Activated CD4-positive, alpha-beta T cell treated with anti-CD3 and anti-CD28 coated beads for 48 hours (primary cell): ENCODE measurements at regions not wholly inside any gene's neighbourhood (a gene's known extent, or its start where the extent isn't known, plus 50 kb on each side); places are given as distances from the start of the nearest gene placed in this dataset.

Experiments
- DNase-seq: peaks from one replicate; pipeline ENCODE4 v3.0.0-alpha.2; 2020

DNA sequence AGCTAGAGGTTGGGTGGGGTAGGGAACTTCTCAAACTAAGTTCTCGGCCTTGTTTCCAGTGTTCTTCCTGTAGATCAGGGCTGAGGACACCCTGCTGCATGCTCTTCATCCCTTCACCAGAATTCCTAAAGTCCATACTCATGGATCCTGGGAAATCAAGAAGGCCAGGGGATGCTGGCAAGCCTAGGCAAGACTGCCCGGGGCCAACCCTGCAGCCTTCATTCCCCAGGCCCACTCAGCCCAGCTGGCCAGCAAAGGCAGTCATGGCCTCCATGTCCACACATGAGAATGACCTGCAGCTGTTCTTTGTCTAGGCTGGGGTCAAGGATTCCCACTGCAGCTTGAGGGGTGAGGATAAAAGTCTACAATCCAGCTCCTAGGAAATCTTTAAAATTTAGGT, 109.3 kb upstream of the ETV6 start:
- no peak for DNase-seq

DNA sequence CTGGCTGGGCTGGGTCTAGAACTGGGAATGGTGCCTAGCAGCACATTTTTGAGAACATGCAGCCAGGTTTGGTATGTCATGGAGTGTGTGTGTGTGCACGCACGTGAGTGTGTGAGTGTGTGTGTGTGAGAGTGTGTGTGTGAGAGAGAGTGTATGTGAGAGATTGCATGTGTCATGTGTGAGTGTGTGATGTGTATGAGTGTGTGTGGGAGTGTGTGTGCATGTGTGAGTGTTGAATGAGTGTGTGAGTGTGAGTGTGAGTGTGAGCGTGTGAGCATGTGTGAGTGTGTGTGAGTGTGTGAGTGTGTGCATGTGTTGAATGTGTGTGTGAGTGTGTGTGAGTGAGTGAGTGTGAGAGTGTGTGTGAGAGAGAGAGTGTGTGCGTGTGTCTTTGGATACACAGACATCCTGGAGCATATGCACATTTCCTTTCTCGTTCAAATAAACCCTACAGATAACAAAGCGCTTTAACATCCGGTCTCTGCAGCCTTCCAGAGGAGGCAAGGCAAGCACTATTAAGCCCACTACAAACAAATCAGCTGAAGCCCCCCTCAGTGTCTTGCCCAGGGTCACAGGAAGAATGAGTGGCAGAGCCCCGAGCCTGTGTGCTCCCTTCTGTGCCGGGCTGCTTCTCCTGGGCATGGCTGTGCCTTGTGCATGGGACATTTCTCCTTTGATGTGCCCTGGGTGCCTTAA, 108.7 kb upstream of the ETV6 start:
- DNase-seq, result no peak

DNA sequence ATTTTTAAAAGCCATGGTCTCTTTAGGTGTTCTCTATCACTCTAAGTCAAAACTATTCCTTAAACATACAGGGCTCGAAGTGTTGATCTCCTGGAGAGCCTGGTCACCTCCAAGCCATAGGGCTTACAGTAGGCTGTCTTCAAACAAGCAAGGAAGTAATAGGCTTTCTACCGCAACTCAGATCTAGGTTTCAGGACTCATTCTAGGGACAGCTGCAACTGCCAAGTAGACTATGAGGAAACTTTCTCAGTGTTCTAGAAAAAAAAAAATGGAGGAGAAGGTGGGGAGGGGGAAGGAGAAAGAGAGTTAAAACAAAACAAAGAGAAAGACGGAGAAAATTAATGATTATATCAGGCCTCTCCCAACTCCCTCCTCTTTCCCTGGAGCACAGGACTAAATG, 106.9 kb upstream of the ETV6 start:
- DNase-seq, result no peak

DNA sequence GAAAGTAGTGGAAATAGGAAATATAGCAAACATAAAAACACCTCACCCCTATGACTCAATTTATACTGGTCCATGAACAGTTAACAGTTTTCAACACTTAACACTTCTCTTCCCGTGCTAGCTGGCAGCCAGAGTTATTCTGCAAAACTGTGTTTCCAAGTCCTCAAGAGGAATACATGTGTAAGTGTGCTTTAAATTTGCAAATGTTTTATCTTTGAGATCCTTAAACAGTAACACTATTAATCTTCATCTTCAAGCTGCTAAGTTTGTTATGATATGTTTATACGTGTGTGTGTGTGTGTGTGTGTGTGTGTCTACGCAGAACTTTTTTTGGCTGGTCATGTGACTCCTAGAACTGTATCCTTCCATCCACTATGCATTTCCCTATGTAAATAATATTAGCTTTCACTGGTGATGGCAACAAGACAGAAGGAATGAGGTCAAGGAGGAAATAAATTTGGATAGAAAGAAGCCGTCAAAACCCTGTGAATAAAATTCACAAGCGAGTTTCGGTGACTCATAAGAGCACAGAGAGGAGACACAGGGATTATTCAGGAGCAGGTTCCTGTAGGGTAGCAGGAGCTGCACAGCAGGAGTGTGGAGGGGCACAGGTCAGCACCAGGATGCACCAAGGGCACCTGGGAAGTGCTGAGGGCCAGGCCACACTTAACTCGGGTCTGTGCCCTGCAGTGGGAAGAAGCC, 105.9 kb upstream of the ETV6 start:
- no peak for DNase-seq

DNA sequence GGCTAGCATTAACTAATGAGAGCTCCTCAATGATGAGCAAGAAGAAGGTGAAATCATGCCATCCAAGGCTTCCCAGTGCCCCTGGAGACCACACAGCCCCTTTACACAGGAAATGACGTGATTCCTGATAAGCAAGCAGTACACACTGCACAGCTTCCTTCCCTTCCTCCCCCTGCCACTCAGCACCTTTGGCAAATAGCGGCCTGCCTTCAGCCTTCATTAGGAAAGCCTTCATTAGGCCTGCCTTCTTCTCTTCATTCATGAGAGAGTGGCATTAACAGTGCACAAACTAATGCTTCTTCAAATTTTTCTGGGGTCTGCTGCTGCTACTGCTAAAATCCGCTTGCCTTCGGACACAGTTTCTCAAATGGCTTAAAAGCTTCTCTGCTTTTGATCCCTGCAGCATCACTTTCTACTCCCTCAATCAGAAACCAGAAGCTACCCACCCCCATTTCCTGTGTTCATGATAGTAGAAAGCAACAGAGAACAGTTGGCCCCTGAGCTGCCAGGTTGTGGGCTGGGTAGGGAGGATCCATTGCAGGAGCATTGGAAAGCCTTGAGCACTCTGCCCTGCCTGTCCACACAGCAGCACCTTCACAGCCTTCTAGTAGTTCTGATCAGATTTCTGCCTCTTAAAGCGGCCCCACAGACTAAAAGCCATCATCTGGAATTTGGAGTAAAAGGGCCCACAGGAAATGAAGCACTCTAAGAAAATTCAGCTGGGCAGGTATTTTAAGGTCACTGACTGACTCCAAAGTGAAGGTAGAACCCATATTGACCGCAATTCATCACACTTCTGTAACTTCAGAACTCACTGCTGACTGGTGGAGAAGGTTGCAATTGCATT, 103.8 kb upstream of the ETV6 start:
- peak; percentile 57 for DNase-seq

DNA sequence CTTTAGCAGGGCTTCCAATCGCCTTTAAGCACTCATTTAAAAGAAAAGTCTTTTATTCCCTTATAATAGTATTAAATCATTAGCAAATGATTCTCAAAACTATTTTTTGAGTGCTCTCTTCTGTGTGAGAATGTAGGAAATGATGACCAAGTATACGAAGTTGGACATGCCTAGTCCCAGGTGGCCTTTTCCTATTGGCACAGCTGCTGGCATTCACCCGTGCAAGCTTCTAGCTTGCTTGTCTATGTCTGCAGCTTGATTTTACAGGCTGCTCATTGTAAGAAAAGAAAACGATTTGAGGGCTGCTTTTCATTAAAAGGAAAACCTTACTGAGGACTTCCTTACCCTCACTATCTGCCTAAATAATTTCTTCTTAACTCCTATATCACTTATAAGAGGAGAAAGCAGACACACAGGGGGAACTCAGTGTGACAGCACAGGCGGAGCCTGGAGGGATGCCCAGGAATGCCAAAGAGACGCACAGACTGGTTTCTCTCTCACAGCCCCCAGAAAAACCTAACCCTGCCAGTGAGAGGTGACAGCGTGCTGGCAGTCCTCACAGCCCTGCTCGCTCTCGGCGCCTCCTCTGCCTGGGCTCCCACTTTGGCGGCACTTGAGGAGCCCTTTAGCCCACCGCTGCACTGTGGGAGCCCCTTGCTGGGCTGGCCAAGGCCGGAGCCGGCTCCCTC, 102.7 kb upstream of the ETV6 start:
- DNase-seq, result peak; percentile 21

DNA sequence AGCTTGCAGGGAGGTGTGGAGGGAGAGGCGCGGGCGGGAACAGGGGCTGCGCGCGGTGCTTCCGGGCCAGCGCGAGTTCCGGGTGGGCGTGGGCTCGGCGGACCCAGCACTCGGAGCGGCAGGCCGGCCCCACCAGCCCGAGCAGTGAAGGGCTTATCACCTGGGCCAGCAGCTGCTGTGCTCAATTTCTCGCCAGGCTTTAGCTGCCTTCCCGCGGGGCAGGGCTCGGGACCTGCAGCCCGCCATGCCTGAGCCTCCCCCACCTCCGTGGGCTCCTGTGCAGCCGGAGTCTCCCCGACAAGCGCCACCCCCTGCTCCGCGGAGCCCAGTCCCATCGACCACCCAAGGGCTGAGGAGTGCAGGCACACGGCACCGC, 102.2 kb upstream of the ETV6 start:
- DNase-seq, result peak; percentile 39

DNA sequence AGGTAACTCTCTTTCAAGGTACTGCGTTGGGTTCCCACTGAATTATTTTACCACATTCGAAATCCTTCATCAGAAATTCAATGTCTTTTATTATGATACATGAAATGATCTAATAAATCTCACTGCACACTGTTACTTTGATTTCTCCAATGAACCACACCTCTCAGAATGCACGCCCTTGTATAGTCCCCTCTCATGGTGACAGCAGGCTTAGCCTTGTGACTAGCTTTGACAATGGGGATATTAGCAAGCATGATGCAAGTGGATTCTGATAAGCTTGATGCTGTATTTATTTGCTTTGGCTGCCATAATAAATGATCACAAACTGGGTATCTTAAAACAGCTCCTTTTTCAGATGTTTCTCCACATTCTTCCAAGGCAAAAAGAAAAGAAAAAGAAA, 100.4 kb upstream of the ETV6 start:
- DNase-seq, result no peak

DNA sequence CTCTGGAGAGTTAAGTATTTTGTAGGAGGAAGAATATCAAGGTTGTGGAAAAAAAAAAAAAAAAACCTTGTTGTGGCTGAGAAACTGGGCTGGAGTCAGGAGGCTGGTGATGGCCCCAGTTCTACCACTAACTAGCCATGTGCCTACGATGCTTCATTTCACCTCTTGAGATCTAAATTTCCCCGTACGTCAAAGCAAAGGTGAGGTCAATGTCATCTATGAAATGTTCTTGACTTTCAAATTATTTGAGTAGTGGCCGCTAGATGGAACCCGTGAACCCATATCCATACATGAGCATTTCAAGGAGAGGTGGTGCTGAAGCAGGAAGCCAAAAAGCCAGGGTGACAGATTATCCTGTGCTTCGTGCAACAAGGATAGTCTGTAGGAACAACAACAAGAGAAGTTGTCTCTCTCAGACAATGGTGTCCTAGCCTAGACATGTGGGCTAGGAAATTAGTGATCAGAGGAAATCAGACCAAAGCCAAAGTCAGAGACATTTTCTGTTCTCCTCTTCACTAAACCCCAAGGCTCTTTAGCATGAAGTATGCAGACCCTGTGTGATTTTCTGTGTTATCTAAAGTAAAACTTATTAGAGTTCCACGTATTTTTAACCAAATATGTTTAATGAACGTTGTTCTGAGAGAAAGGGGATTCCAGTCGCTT, 95.5 kb upstream of the ETV6 start:
- DNase-seq, result peak; percentile 65

DNA sequence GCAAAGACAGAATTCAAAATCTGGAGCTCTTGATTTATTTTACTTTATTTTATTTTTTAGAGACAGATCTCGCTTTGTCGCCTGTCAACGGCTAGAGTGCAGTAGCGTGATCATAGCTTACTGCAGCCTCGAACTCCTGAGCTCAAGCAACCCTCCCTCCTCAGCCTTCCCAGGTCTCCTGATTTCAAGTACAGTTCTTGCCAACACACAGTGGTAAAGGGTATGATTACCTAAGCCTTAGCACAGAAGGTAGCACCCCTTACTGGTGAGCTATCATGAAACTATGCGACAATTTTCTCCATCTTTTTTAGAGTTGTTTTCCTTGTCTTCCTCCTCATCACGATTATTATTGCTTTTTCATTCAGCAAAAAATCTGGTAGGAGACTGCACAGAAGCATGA, 94.3 kb upstream of the ETV6 start:
- no peak for DNase-seq

DNA sequence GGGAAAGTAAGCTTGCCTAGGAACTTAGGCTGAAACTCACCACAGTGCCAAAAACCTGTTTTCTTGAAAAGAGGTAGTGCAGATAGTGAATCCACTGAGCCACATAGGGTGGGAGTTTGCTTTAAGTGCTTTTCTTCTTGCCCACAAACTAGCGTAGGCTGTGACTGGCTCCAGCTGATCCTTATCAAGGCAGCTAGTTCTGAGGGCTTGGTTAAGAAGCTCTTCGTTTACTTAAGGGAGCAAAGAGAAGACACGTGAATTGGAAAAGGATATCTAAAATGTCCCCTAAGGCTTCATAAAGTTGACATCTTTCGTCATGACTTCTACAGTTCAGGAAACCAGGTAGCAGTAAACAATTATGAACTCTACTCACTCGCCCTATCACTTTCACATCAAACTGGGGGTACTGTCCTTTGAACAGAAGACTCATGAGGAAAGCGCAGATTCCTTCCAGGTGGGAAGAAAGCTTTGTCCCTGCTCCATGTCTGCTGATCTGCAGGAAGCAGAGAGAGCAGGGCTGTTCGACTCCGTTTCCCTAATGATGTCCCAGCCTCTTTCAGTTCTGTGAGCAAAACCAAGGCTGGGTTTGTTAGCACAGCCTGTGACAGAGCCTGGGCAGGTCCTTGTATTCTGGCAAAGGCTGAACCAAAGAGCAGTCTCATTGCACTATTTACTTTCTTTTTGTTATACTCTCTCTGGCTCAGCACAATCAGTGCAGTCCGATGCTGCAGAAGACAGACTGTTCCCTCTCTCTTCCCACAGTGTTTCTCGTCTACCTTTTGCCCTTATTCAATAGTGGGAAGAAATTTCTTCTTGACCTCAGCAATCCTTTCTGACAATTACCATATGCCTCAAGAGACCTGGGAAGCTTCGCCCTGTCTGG, 93.5 kb upstream of the ETV6 start:
- peak; percentile 39 for DNase-seq

DNA sequence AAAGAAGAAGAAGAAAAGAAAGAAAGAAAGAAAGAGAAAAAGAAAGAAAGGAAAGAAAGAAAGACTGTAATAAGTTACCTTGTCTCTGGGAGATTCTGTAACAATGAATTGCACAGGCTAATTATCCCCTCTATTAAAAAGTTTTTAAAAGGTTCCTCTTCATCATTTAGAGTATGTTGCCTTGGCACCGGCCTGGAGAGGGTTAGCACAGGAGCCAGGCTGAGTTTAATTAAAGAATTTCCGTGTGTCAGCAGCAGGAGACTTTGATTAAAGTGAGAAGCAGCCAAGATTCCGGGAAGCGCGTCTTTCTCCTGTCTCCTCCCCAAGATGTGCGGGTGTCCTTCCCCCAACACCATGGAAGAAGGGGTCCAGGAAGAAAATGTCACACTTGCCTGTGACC, 92.8 kb upstream of the ETV6 start:
- no peak for DNase-seq

DNA sequence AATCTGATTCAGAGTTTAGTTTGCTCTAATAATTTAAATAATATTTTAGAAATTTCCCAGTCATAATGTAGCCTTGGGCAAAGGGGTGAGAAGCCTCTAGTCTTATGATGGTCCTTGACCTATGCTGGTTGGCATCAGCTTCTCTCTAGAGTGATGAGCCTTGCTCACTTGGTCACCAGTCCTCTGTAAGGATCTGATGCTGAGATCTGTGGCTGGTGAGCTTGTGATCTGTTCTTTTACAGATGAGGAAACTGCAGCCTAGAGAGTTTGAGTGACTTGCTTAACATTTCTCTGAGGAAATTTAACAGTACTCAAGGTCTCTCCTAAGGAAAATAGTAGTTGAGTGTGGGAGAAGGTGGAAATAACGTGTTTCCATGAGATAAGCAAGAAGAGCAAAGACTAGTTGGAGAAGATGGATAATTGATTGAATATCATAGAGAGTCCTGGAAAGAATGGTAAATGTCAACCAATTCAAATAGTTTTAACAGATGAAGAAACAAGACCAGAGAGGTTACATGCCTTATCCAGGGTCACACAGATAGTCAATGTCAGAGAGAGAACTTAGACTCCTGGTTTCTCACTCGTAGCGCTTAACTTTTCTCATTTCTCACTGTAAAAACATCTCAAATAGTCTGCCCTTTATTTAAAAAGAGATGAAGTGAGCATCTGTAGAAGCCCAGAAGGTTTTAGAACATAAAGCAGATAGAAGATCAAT, 89.7 kb upstream of the ETV6 start:
- DNase-seq, result no peak

DNA sequence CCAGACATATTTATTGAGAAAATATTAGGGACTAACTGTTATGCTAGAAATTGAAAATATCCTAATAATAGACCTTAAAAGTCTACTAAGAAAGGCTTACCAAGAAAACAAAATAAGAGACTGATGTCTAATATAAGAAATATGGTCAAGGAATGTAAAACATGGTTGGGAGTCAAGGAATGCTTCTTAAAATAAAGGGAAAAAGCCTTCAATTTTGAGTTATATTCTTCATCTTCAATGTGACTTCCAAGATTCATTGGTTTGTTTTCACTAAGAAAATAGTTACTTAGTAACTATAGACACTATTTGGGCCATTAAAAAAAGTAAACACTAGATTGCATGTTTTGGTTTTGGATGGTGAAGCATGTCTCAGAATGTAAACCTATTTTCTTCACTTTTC, 88.1 kb upstream of the ETV6 start:
- DNase-seq, result no peak

DNA sequence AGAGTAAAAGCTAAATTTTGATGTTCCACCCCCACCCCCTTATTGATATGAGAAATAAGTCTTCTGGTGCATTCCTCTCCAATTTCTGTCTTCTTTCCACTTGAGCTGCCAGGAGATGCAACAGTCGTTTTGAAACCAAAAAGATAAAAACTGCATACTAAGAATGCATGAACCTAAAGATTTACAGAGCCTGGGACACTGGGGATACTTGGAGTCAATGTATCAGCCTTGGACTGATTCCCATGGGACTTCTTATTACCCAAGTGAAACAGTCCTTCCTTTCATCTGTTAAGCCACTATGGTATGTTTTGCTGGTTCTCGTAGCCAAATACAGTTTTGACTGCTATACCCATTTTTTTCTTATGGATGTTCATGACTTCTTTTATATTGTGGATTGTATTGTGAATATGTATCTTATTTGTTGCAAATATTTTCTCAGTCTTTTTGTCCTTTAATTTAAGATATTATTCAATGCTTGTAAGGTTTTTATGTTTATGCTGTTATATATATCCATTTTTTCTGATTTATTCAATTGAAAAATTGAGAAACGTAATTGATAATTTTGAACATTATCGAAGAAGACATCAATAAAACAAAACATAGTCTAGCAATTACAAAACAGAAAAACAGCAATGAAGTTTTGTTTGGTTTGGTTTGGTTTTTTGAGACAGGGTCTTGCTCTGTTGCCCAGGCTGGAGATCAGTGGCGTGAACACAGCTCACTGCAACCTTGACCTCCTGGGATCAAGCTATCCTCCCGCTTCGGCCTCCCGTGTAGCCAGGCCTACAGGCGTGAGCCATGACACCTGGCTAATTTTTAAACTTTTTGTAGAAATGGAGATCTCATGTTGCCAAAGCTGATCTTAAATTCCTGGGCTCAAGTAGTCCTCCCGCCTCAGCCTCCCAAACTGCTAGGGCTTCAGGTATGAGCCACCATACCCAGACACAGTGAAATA, 85.4 kb upstream of the ETV6 start:
- DNase-seq, result no peak

DNA sequence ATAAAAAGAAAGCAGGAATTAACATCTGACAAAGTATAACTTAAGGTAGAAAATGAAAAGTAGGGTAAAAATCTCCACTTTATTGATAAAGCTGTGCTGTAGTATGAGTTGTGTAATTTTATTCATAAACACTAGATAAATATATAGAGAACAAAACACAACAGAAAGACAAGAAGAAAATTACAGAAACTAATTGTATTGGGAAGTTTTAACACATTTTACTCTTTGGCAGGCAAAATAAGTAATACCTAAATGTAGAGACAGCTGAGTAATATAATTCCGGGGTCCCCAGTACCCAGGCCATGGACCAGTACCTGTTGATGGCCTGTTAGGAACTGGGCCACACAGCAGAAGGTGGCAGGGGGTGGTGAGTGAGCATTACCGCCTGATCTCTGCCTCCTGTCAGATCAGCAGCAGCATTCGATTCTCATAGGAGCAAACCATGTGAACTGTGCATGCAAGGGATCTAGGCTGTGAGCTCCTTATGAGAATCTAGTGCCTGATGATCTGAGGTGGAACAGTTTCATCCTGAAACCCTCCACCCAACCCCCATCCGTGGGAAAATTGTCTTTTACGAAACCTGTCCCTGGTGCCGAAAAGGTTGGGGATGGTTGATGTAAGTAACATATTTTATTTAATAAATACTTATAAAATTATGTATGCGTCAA, 84.4 kb upstream of the ETV6 start:
- no peak for DNase-seq

DNA sequence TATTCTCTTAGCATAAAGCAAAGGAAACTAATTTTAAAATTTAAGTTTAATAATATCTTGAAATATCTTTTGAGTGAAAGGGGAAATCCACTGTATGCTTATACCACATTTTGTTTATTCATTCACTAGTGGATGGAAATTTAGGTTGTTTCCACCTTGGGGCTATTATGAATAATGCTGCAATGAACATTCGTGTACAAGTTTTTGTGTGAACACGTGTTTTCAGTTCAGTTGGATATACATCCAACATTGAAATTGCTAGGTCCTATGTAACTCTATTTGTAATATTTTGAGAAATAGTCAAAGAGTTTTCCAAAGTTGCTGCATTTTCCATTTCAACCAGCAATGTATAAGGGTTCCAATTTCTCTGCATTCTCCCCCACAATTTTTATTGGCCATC, 83.7 kb upstream of the ETV6 start:
- DNase-seq, result no peak

DNA sequence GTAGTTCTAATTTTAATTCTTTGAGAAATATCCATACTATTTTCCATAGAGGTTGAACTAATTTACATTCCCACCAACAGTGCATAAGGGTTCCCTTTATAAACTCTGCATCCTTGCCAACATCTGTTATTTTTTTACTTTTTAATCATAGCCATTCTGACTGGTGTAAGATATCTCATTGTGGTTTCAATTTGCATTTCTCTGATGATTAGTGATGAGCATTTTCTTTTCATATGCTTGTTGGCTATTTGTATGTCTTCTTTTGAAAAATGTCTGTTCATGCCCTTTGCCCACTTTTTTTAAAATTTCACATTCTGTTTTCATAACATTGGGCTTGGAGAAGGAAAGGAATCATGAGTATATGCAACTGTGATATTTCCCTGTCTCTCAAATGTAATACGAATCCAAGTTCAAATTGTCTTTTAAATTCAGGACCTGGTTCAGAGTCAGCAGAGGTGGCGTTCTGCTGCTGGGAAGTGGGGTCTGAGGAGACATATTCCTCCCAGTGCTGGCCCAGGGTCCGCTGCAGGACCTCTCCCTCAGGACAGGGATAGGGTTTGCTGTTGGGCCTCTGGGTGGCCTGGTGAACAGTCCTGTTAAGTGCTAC, 81.2 kb upstream of the ETV6 start:
- no peak for DNase-seq
